CD14-positive monocyte (primary cell): ENCODE measurements at regions not wholly inside any gene's neighbourhood (a gene's known extent, or its start where the extent isn't known, plus 50 kb on each side); places are given as distances from the start of the nearest gene placed in this dataset.

Experiments used
- DNase-seq, 3 donors: peaks; one replicate each; pipeline ENCODE4 v3.0.0-alpha.2; 2011 to 2022
- H2AFZ ChIP-seq: 2 replicates; pipeline ENCODE4 v1.6.0; 2012; ENCODE audit warnings: mild to moderate bottlenecking, low read depth, low read length, inconsistent platforms; ENCODE audit not compliant: insufficient read depth, poor library complexity, severe bottlenecking
- H3K27ac ChIP-seq, 2 donors: 1 replicate in 1 of 2; 2 replicates in 1 of 2; pipeline ENCODE4 v1.5.1; 2012 to 2013; ENCODE audit warnings: low read length in 2 of 2, control low read depth in 1 of 2, inconsistent platforms in 1 of 2, low read depth in 1 of 2, mild to moderate bottlenecking in 1 of 2
- H3K27me3 ChIP-seq, 2 donors: one replicate each; pipeline versions ENCODE4 v1.6.0 to v1.6.1; 2011 to 2013; ENCODE audit warnings: low read length in 2 of 2; ENCODE audit not compliant: control insufficient read depth in 2 of 2, insufficient read depth in 2 of 2
- H3K36me3 ChIP-seq, 2 donors: replicated peaks in 1 of 2; 1 replicate in 1 of 2; 2 replicates in 1 of 2; pipeline versions ENCODE4 v1.5.1 to v1.6.1; 2012 to 2013; ENCODE audit warnings: low read length in 2 of 2, control low read depth in 1 of 2, inconsistent platforms in 1 of 2, mild to moderate bottlenecking in 1 of 2; ENCODE audit not compliant: insufficient read depth in 2 of 2, control insufficient read depth in 1 of 2
- H3K4me1 ChIP-seq, 2 donors: 1 replicate in 1 of 2; 2 replicates in 1 of 2; pipeline versions ENCODE4 v1.5.1 to v1.6.1; 2012 to 2013; ENCODE audit warnings: low read length in 2 of 2, control low read depth in 1 of 2, inconsistent platforms in 1 of 2, mild to moderate bottlenecking in 1 of 2, moderate library complexity in 1 of 2; ENCODE audit not compliant: insufficient read depth in 2 of 2, control insufficient read depth in 1 of 2
- H3K4me2 ChIP-seq: replicated peaks from 2 replicates; pipeline ENCODE3; 2012; ENCODE audit warnings: low read length, moderate library complexity, mild to moderate bottlenecking; ENCODE audit not compliant: poor library complexity, severe bottlenecking; ENCODE audit errors: extremely low read depth
- H3K4me3 ChIP-seq, 3 experiments: fragments of 200-600 bp in 1 of 3; sonication (generic) in 1 of 3; replicated peaks in 1 of 3; 1 replicate in 2 of 3; 2 replicates in 1 of 3; pipeline ENCODE4 v1.5.1; 2011 to 2013; ENCODE audit warnings: low read length in 3 of 3, mild to moderate bottlenecking in 3 of 3, control low read depth in 2 of 3, low read depth in 2 of 3, inconsistent platforms in 1 of 3, moderate library complexity in 1 of 3
- H3K79me2 ChIP-seq: 2 replicates; pipeline ENCODE4 v1.6.0; 2012; ENCODE audit warnings: mild to moderate bottlenecking, control low read depth, inconsistent platforms, low read length, moderate library complexity; ENCODE audit not compliant: insufficient read depth
- H3K9ac ChIP-seq: 2 replicates; pipeline ENCODE4 v1.6.0; 2017; ENCODE audit warnings: low read length, mild to moderate bottlenecking; ENCODE audit not compliant: insufficient read depth, poor library complexity, severe bottlenecking
- H3K9me3 ChIP-seq, 2 donors: replicated peaks in 1 of 2; 1 replicate in 1 of 2; 2 replicates in 1 of 2; pipeline versions ENCODE4 v1.5.1 to v1.6.1; 2012 to 2013; ENCODE audit warnings: low read length in 2 of 2, control low read depth in 1 of 2; ENCODE audit not compliant: control insufficient read depth in 1 of 2, insufficient read depth in 1 of 2
- H4K20me1 ChIP-seq: 2 replicates; pipeline ENCODE4 v1.6.0; 2012; ENCODE audit warnings: mild to moderate bottlenecking, low read length, control low read depth, moderate library complexity; ENCODE audit not compliant: insufficient read depth
- H3K27ac Mint-ChIP-seq, 7 donors: one replicate each; pipeline ENCODE4 v1.8.0; 2020; ENCODE audit warnings: mild to moderate bottlenecking in 7 of 7, mixed read lengths in 7 of 7, moderate library complexity in 6 of 7, inconsistent platforms in 2 of 7
- H3K27me3 Mint-ChIP-seq, 3 donors: one replicate each; pipeline ENCODE4 v1.8.0; 2021 to 2022; ENCODE audit warnings: low read depth in 3 of 3, mild to moderate bottlenecking in 3 of 3, mixed read lengths in 3 of 3, moderate library complexity in 3 of 3, inconsistent platforms in 1 of 3
- H3K36me3 Mint-ChIP-seq, 2 donors: one replicate each; pipeline ENCODE4 v1.8.0; 2020; ENCODE audit warnings: mixed read lengths in 2 of 2, inconsistent platforms in 1 of 2, mild to moderate bottlenecking in 1 of 2
- H3K4me1 Mint-ChIP-seq: one replicate; pipeline ENCODE4 v1.8.0; 2020; ENCODE audit warnings: mild to moderate bottlenecking, mixed read lengths
- H3K4me3 Mint-ChIP-seq, 2 donors: one replicate each; pipeline ENCODE4 v1.8.0; 2020; ENCODE audit warnings: mild to moderate bottlenecking in 2 of 2, mixed read lengths in 2 of 2, moderate library complexity in 1 of 2
- H3K9me3 Mint-ChIP-seq, 7 donors: one replicate each; pipeline ENCODE4 v1.8.0; 2020 to 2022; ENCODE audit warnings: mixed read lengths in 7 of 7, mild to moderate bottlenecking in 6 of 7, moderate library complexity in 6 of 7, inconsistent platforms in 2 of 7
- CTCF ChIP-seq: fragments of 200-600 bp; IDR thresholded peaks from one replicate; pipeline ENCODE4 v1.8.0; 2022; ENCODE audit warnings: antibody characterized with exemption, mild to moderate bottlenecking
- WGBS: methylation state at CpG from one replicate; pipeline ENCODE4 v1.1.5; 2013; ENCODE audit warnings: missing lambda C conversion rate; ENCODE audit not compliant: insufficient coverage; 5-methylcytosine and 5-hydroxymethylcytosine counted together
- intact Hi-C, 2 donors: fragments of 100-400 bp; cut with micrococcal nuclease; formaldehyde crosslinking; loops; one replicate each; pipeline versions ENCODE4 v1.15.0 to v1.15.1; 2023

- Mint-ChIP-seq H3K27ac (peak overlapping the region in 1 of 7 donors; percentile 66), H3K9me3 (peaks cover 2 to 17% (median 9%) of the 10 kb centered on the region in 7 donors), H3K4me3 (no peak overlapping the region), H3K27me3 (peaks cover 0 to 2% (median 2%) of the 10 kb centered on the region in 3 donors), H3K4me1 (no peaks in the 10 kb centered on the region), H3K36me3 (no peaks in the 10 kb centered on the region)
- no peak for DNase-seq
- no peak for TF ChIP-seq CTCF
- Histone ChIP-seq H3K27ac (no peak overlapping the region), H3K36me3 (no peaks in the 10 kb centered on the region), H3K27me3 (peaks cover 0 to 2% of the 10 kb centered on the region in 2 donors), H3K79me2 (no peaks in the 10 kb centered on the region), H3K4me3 (no peak overlapping the region), H3K9me3 (peaks cover 0 to 14% of the 10 kb centered on the region in 2 donors), H2AFZ (no peak overlapping the region), H3K4me1 (no peaks in the 10 kb centered on the region), H3K4me2 (no peak overlapping the region), H3K9ac (no peak overlapping the region), H4K20me1 (no peaks in the 10 kb centered on the region)
- intact Hi-C loops: no loop called here
- 60% methylated on average over 1 of the region's 1 CpG for WGBS
Measured at GRCh38 chr9:87357600-87357999, 140.1 kb upstream of the DAPK1 start.

- H2AFZ ChIP-seq: no peak overlapping the region
- Mint-ChIP-seq H3K9me3 (peaks cover 2 to 17% (median 9%) of the 10 kb centered on the region in 7 donors), H3K4me1 (no peaks in the 10 kb centered on the region), H3K4me3 (no peak overlapping the region), H3K27me3 (peaks cover 0 to 4% (median 2%) of the 10 kb centered on the region in 3 donors), H3K36me3 (no peaks in the 10 kb centered on the region), H3K27ac (no peak overlapping the region)
- H3K9me3 ChIP-seq: peaks cover 0 to 14% of the 10 kb centered on the region in 2 donors
- H3K4me2 ChIP-seq: no peak overlapping the region
- no peak overlapping the region for H3K27ac ChIP-seq
- H3K4me1 ChIP-seq: no peaks in the 10 kb centered on the region
- intact Hi-C loops: no loop called here
- H3K4me3 ChIP-seq: no peak overlapping the region
- DNase-seq: no peak
- H3K9ac ChIP-seq: no peak overlapping the region
- peaks cover 0 to 2% of the 10 kb centered on the region in 2 donors for H3K27me3 ChIP-seq
- H3K36me3 ChIP-seq: no peaks in the 10 kb centered on the region
- H4K20me1 ChIP-seq: no peaks in the 10 kb centered on the region
- no peak for TF ChIP-seq CTCF
- no peaks in the 10 kb centered on the region for H3K79me2 ChIP-seq
Measured at GRCh38 chr9:87359264-87359663, 138.4 kb upstream of the DAPK1 start.
